Heart right ventricle (tissue), 16 donors: ENCODE measurements at regions not wholly inside any gene's neighbourhood (a gene's known extent, or its start where the extent isn't known, plus 50 kb on each side); places are given as distances from the start of the nearest gene placed in this dataset.

Experiments used
- ATAC-seq, 8 donors: fragments of 200-7000 bp; cut with Tn5 transposase; one replicate each; pipeline ENCODE4 v1.9.1; 2020; ENCODE audit warnings: mild to moderate bottlenecking in 8 of 8, moderate library complexity in 8 of 8, moderate number of reproducible peaks in 1 of 8
- DNase-seq, 2 donors: peaks; one replicate each; pipeline ENCODE4 v3.0.0-alpha.2; 2020
- H3K27ac ChIP-seq, 10 donors: fragments of 200-600 bp; sonication (generic) in 2 of 10; one replicate each; pipeline versions ENCODE4 v1.5.0 to v1.8.0; 2020 to 2022; ENCODE audit warnings: mild to moderate bottlenecking in 3 of 10
- H3K27me3 ChIP-seq, 7 donors: fragments of 200-600 bp; one replicate each; pipeline ENCODE4 v1.8.0; 2021 to 2022; ENCODE audit warnings: mild to moderate bottlenecking in 2 of 7
- H3K36me3 ChIP-seq, 9 donors: fragments of 200-600 bp; sonication (generic) in 1 of 9; one replicate each; pipeline versions ENCODE4 v1.5.0 to v1.8.0; 2020 to 2022; ENCODE audit warnings: mild to moderate bottlenecking in 2 of 9
- H3K4me1 ChIP-seq, 9 donors: fragments of 200-600 bp; sonication (generic) in 1 of 9; one replicate each; pipeline versions ENCODE4 v1.5.0 to v1.8.0; 2020 to 2022; ENCODE audit warnings: mild to moderate bottlenecking in 4 of 9
- H3K4me3 ChIP-seq, 10 donors: fragments of 200-600 bp; sonication (generic) in 2 of 10; one replicate each; pipeline versions ENCODE4 v1.5.0 to v1.8.0; 2020 to 2022; ENCODE audit warnings: mild to moderate bottlenecking in 7 of 10, moderate library complexity in 2 of 10
- H3K9me3 ChIP-seq, 11 donors: fragments of 200-600 bp in 10 of 11; sonication (generic) in 2 of 11; one replicate each; pipeline versions ENCODE4 v1.5.0 to v1.8.0; 2013 to 2022; ENCODE audit warnings: mild to moderate bottlenecking in 2 of 11, control low read depth in 1 of 11, moderate library complexity in 1 of 11
- WGBS, 2 donors: extraction: QIAGEN DNeasy Blood & Tissue Kit; methylation state at CpG; one replicate each; pipeline ENCODE4 v1.1.7; 2013; ENCODE audit warnings: inconsistent platforms in 1 of 2; 5-methylcytosine and 5-hydroxymethylcytosine counted together
- intact Hi-C, 10 donors: fragments of 100-400 bp; cut with DNase I; formaldehyde crosslinking; loops; one replicate each; pipeline versions ENCODE4 v1.11.1 to v1.14.2; 2022
- TF ChIP-seq, protein P1 (sequence below), 9 donors: fragments of 200-600 bp; sonication (generic) in 2 of 9; IDR thresholded peaks; one replicate each; pipeline versions ENCODE4 v1.5.0 to v1.8.0; 2021 to 2022; ENCODE audit warnings: antibody characterized with exemption in 9 of 9, mild to moderate bottlenecking in 5 of 9, moderate library complexity in 1 of 9
- donor health status: Arrhythmogenic right ventricular cardiomyopathy.
- donor health status: ischemic (EF 13 %, LVEDD 7.1; RV severe dilation, severe dysfunction).
- donor health status: healthy with polysubstance abuse.
- donor health status: DM: no; HTN: yes; CAD: no.
- donor health status: DM: no; HTN: no; CAD: no.
- donor health status: ischemic (EF 25% LVEDD 6.9; RV normal size, moderate dysfunction).
- donor health status: ischemic (EF 25% LVEDD 5.7; RV mildly dilated, moderate dysfunction).
- donor health status: healthy.
- donor health status: DM: yes; HTN: yes; CAD: no.
- donor health status: Ischemic cardiomyopathy.
- donor health status: ischemic (EF 35%, LVEDD 5.7; RV mildly dilated, moderate dysfunction).
- donor health status: nonischemic (EF 11% LVEDD 7.7; RV severe dilation, severe dysfunction).
- donor health status: DM: yes; HTN: yes; CAD: no.
- donor health status: PGD.
- donor health status: ischemic (EF 29% LVEDD 5.4; RV normal size, mild dysfunction).
- donor health status: nonischemic (EF 23%, LVEDD 6.1; RV moderate dilation, normal function).

- 89 to 98% methylated on average over 2 of the region's 2 CpGs for WGBS, 2 donors
- intact Hi-C loops, result no loop called here
Observed at GRCh38 chr6:33904747-33905065, 100.9 kb upstream of the MLN start.

DNA sequence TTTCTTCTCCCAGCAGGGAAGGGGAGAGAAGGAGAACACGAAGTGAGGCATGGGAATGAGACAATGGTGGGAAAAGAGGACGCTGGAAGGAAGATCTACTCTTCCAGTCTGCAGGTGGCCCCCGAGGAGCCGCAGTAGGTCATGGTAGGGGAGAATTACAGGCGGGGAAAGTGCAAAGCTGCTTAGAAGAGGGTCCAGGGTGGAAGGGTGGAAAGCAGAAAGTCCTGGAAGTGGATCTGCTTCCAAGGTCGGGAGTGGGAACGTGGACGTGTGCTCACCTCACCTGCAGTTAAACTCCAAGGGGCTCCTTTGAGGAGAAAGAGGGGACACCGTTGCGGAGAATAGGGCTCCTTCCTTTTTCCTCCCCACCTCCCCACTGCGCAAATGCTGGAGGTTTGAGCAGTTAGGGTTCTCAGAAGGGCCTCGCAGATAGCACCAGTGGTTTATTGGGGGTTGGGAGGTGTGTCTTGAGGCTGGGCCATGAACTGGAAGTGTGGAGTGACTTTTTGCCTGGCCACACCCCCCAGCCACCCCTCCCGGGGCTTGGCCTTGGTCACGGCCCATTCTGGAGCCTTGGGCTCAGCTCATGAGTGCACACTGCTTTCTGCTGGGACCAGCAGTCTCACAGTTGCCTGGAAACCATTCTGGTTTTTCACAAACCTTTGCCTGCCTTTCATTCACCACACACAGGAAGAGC lies 100.4 kb upstream of the MLN start:
- Histone ChIP-seq H3K4me1 (peaks cover 0 to 25% (median 0%) of the 10 kb centered on the region in 9 donors), H3K4me3 (no peak overlapping the region), H3K9me3 (no peaks in the 10 kb centered on the region), H3K27me3 (peaks cover 0 to 66% (median 30%) of the 10 kb centered on the region in 7 donors), H3K36me3 (no peaks in the 10 kb centered on the region), H3K27ac (peak overlapping the region in 1 of 10 donors; percentile 69)
- peak in 5 of 8 donors; percentile 21 to 42 (median 24) for ATAC-seq
- intact Hi-C loops, result no loop called here
- 51 to 61% methylated on average over 14 of the region's 14 CpGs for WGBS, 2 donors
- TF ChIP-seq, protein P1, sequence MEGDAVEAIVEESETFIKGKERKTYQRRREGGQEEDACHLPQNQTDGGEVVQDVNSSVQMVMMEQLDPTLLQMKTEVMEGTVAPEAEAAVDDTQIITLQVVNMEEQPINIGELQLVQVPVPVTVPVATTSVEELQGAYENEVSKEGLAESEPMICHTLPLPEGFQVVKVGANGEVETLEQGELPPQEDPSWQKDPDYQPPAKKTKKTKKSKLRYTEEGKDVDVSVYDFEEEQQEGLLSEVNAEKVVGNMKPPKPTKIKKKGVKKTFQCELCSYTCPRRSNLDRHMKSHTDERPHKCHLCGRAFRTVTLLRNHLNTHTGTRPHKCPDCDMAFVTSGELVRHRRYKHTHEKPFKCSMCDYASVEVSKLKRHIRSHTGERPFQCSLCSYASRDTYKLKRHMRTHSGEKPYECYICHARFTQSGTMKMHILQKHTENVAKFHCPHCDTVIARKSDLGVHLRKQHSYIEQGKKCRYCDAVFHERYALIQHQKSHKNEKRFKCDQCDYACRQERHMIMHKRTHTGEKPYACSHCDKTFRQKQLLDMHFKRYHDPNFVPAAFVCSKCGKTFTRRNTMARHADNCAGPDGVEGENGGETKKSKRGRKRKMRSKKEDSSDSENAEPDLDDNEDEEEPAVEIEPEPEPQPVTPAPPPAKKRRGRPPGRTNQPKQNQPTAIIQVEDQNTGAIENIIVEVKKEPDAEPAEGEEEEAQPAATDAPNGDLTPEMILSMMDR (IDR thresholded peaks at IDR 0.05), result no peak
- DNase-seq, result peak in 1 of 2 donors; percentile 23

More at GRCh38 chr6:33904747-33905065, 100.9 kb upstream of the MLN start:
- H3K27ac ChIP-seq, result peak overlapping the region in 1 of 10 donors; percentile 48
- peak overlapping the region in 1 of 10 donors; percentile 4 for H3K4me3 ChIP-seq
- no peak for ATAC-seq
- H3K9me3 ChIP-seq, result no peaks in the 10 kb centered on the region
- H3K4me1 ChIP-seq, result peaks cover 0 to 25% (median 0%) of the 10 kb centered on the region in 9 donors
- DNase-seq, result no peak
- peaks cover 0 to 61% (median 26%) of the 10 kb centered on the region in 7 donors for H3K27me3 ChIP-seq
- H3K36me3 ChIP-seq, result no peaks in the 10 kb centered on the region
- TF ChIP-seq, protein P1 (IDR thresholded peaks at IDR 0.05), result no peak

DNA sequence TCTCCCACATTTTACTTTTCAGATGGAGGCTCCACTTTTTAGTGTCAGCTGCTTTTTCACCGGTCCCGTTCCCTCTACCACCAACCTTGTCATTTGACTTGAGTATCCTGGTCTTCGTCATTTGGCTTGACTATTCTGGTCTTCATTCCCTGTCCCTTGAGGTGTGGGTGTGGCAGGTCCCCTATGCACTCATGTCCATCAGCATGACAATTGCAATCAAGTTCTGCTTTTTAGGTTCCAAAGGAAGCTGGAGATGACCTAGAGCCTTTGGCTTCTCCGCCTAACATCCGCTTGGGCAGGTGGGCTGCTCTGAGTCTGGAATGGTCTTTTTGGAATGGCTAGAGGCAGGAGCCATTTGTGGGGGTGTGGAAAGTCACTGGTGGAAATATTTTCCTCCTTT lies 99.8 kb upstream of the MLN start:
- intact Hi-C loops, result no loop called here
- no peak overlapping the region for H3K4me3 ChIP-seq
- H3K27me3 ChIP-seq, result peaks cover 0 to 72% (median 30%) of the 10 kb centered on the region in 7 donors
- H3K4me1 ChIP-seq, result peaks cover 0 to 25% (median 0%) of the 10 kb centered on the region in 9 donors
- DNase-seq (no peak), ATAC-seq (no peak)
- H3K27ac ChIP-seq, result peak overlapping the region in 1 of 10 donors; percentile 69
- H3K36me3 ChIP-seq, result no peaks in the 10 kb centered on the region
- 88 to 91% methylated on average over 5 of the region's 5 CpGs for WGBS, 2 donors
- H3K9me3 ChIP-seq, result no peaks in the 10 kb centered on the region
- TF ChIP-seq, protein P1 (IDR thresholded peaks at IDR 0.05), result no peak

DNA sequence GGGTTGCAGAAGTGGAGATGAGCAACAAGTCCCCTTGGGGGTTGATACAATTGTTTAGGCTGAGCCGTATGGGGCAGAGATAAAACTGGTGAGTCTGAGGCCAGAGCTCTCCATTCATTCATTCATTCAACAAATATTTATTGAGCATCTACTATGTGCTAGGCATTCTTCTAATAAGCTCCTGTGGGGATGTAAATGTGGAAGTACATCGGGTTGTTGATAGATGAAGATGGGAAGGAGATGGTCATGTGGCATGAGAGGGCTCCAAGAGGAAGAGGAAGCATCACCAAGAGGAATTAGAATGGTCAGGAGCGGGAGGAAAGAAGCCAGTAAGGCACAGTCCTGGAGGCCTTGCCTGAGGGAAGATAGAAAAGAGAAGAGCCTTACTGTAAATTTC lies 98.7 kb upstream of the MLN start:
- TF ChIP-seq, protein P1 (IDR thresholded peaks at IDR 0.05), result no peak
- intact Hi-C loops, result no loop called here
- H3K4me3 ChIP-seq, result no peak overlapping the region
- peaks cover 0 to 68% (median 32%) of the 10 kb centered on the region in 7 donors for H3K27me3 ChIP-seq
- H3K9me3 ChIP-seq, result no peaks in the 10 kb centered on the region
- H3K36me3 ChIP-seq, result no peaks in the 10 kb centered on the region
- H3K27ac ChIP-seq, result no peak overlapping the region
- ATAC-seq (no peak), DNase-seq (no peak)
- WGBS, 2 donors, result 71 to 74% methylated on average over 3 of the region's 3 CpGs
- peaks cover 0 to 25% (median 0%) of the 10 kb centered on the region in 9 donors for H3K4me1 ChIP-seq
